ENCODE measurements at regions not wholly inside any gene's neighbourhood (a gene's known extent, or its start where the extent isn't known, plus 50 kb on each side); places are given as distances from the start of the nearest gene placed in this dataset.

- no peak overlapping the region for H3K4me3 ChIP-seq
- no peak for TF ChIP-seq CTCF (IDR thresholded peaks at IDR 0.05)
- no peaks in the 10 kb centered on the region for H3K36me3 ChIP-seq
- peak in 1 of 4 donors; percentile 43 for DNase-seq
- no peaks in the 10 kb centered on the region for H3K9me3 ChIP-seq
- H3K4me1 ChIP-seq = no peaks in the 10 kb centered on the region
- no peak for ATAC-seq
- H3K27me3 ChIP-seq = no peaks in the 10 kb centered on the region
- intact Hi-C loops (cut with DNase I) = no loop called here
- no peak overlapping the region for H3K27ac ChIP-seq
Observed at GRCh38 chr2:104026725-104027124, 827.2 kb upstream of the POU3F3 start.

- Histone ChIP-seq H3K4me3 (no peak overlapping the region), H3K36me3 (no peaks in the 10 kb centered on the region), H3K27ac (no peak overlapping the region), H3K4me1 (no peaks in the 10 kb centered on the region), H3K9me3 (no peaks in the 10 kb centered on the region), H3K27me3 (no peaks in the 10 kb centered on the region)
- intact Hi-C loops (cut with DNase I) = no loop called here
- TF ChIP-seq CTCF (IDR thresholded peaks at IDR 0.05) = no peak
- ATAC-seq = no peak
- no peak for DNase-seq
Observed at GRCh38 chr2:104027321-104027720, 826.6 kb upstream of the POU3F3 start.

- DNase-seq = no peak
- no peaks in the 10 kb centered on the region for H3K36me3 ChIP-seq
Observed at GRCh38 chr2:104028061-104028460, 825.9 kb upstream of the POU3F3 start.

GRCh38 chr2:104033399-104033798 is 820.5 kb upstream of the POU3F3 start:
- Histone ChIP-seq H3K27ac (no peak overlapping the region), H3K36me3 (no peaks in the 10 kb centered on the region), H3K4me3 (no peak overlapping the region), H3K27me3 (no peaks in the 10 kb centered on the region), H3K4me1 (no peaks in the 10 kb centered on the region), H3K9me3 (no peaks in the 10 kb centered on the region)
- TF ChIP-seq CTCF (IDR thresholded peaks at IDR 0.05) = peak in 1 of 2 donors; percentile 14
- ATAC-seq = peak; percentile 57
- DNase-seq = peak in 1 of 4 donors; percentile 18
- intact Hi-C loops (cut with DNase I) = no loop called here

More at GRCh38 chr2:104028061-104028460, 825.9 kb upstream of the POU3F3 start:
- Histone ChIP-seq H3K9me3 (no peaks in the 10 kb centered on the region), H3K4me3 (no peak overlapping the region), H3K27ac (no peak overlapping the region), H3K27me3 (no peaks in the 10 kb centered on the region), H3K4me1 (no peaks in the 10 kb centered on the region)
- TF ChIP-seq CTCF (IDR thresholded peaks at IDR 0.05) = no peak
- intact Hi-C loops (cut with DNase I) = no loop called here
- ATAC-seq = no peak

GRCh38 chr2:104040771-104041170 is 813.1 kb upstream of the POU3F3 start:
- no peak for ATAC-seq
- intact Hi-C loops (cut with DNase I) = no loop called here
- DNase-seq = no peak
- Histone ChIP-seq H3K27me3 (no peaks in the 10 kb centered on the region), H3K4me3 (no peak overlapping the region), H3K36me3 (no peaks in the 10 kb centered on the region), H3K9me3 (no peaks in the 10 kb centered on the region), H3K4me1 (no peaks in the 10 kb centered on the region), H3K27ac (no peak overlapping the region)
- TF ChIP-seq CTCF (IDR thresholded peaks at IDR 0.05) = no peak

All from left lung (tissue), 4 donors.